HG03442 (cell line): ENCODE measurements at regions not wholly inside any gene's neighbourhood (a gene's known extent, or its start where the extent isn't known, plus 50 kb on each side); places are given as distances from the start of the nearest gene placed in this dataset.
"Not testable (repeated sequence)": the region's sequence is repeated elsewhere in the genome, so short reads cannot be mapped to it uniquely, and the experiment has no call there.

ENCODE experiments used
- ATAC-seq: cut with Tn5 transposase; IDR thresholded peaks from one replicate; pipeline ENCODE4 v1.9.1; 2021; ENCODE audit warnings: mild to moderate bottlenecking, moderate library complexity; ENCODE audit not compliant: unreplicated experiment

- no peak for ATAC-seq
These were observed 107.7 kb downstream of the SEPTIN7 start for GRCh38 chr7:35908331-35909216.

GRCh38 chr7:35909870-35910357 lies 109.1 kb downstream of the SEPTIN7 start:
- ATAC-seq = no peak

GRCh38 chr7:35910621-35911020 lies 109.8 kb downstream of the SEPTIN7 start:
- ATAC-seq = not testable (repeated sequence)

GRCh38 chr7:35913350-35913749 lies 112.5 kb downstream of the SEPTIN7 start:
- not testable (repeated sequence) for ATAC-seq

GRCh38 chr7:35914214-35914613 lies 113.4 kb downstream of the SEPTIN7 start:
- not testable (repeated sequence) for ATAC-seq

- not testable (repeated sequence) for ATAC-seq
These were observed 114.5 kb downstream of the SEPTIN7 start for GRCh38 chr7:35915247-35915955.

GRCh38 chr7:35918217-35918616 lies 117.4 kb downstream of the SEPTIN7 start:
- not testable (repeated sequence) for ATAC-seq

GRCh38 chr7:35919607-35920006 lies 118.8 kb downstream of the SEPTIN7 start:
- ATAC-seq = peak; percentile 77

- ATAC-seq = not testable (repeated sequence)
These were observed 120.5 kb downstream of the SEPTIN7 start for GRCh38 chr7:35921338-35921737.

GRCh38 chr7:35924668-35925067 lies 123.8 kb downstream of the SEPTIN7 start:
- ATAC-seq = not testable (repeated sequence)

GRCh38 chr7:35926966-35927365 lies 126.1 kb downstream of the SEPTIN7 start:
- not testable (repeated sequence) for ATAC-seq

GRCh38 chr7:35931134-35931533 lies 130.3 kb downstream of the SEPTIN7 start:
- not testable (repeated sequence) for ATAC-seq

- not testable (repeated sequence) for ATAC-seq
These were observed 130.7 kb downstream of the SEPTIN7 start for GRCh38 chr7:35931551-35931950.

GRCh38 chr7:35940695-35941094 lies 139.8 kb downstream of the SEPTIN7 start:
- not testable (repeated sequence) for ATAC-seq

GRCh38 chr7:35945621-35946020 lies 144.8 kb downstream of the SEPTIN7 start:
- ATAC-seq = not testable (repeated sequence)

- not testable (repeated sequence) for ATAC-seq
These were observed 154.9 kb downstream of the SEPTIN7 start for GRCh38 chr7:35955735-35956134.

- not testable (repeated sequence) for ATAC-seq
These were observed 156.1 kb downstream of the SEPTIN7 start for GRCh38 chr7:35956988-35957387.

GRCh38 chr7:35961260-35961659 lies 160.4 kb downstream of the SEPTIN7 start:
- not testable (repeated sequence) for ATAC-seq

GRCh38 chr7:35962607-35963006 lies 161.8 kb downstream of the SEPTIN7 start:
- ATAC-seq = not testable (repeated sequence)

GRCh38 chr7:35967366-35968139 lies 166.7 kb downstream of the SEPTIN7 start:
- ATAC-seq = no peak
